HepG2 (cell line): ENCODE measurements at regions not wholly inside any gene's neighbourhood (a gene's known extent, or its start where the extent isn't known, plus 50 kb on each side); places are given as distances from the start of the nearest gene placed in this dataset.

ENCODE experiments used
- ATAC-seq: fragments of 200-7000 bp; cut with Tn5 transposase; 3 replicates; pipeline ENCODE4 v1.9.1; 2020; ENCODE audit warnings: mild to moderate bottlenecking, moderate library complexity
- BruUV-seq: library from RNA; stranded (reverse); fragments of 400-500 nt; replicated peaks from 2 replicates; lab custom pipeline; 2021; lab: Mats Ljungman, UMichigan
- CTCF ChIA-PET: fragments of 300-600 bp; formaldehyde crosslinking; extraction: SDS; loops from one replicate; lab custom pipeline; 2021; ENCODE audit warnings: low total read pairs, inconsistent platforms, low intra/inter-chr PET ratio; lab: Yijun Ruan, JAX
- POLR2A ChIA-PET: fragments of 350-600 bp; sonication (Branson Sonifier 250); formaldehyde crosslinking; loops from one replicate; lab custom pipeline; 2020; ENCODE audit warnings: antibody characterized with exemption, inconsistent platforms; lab: Yijun Ruan, JAX
- DNase-seq: peaks from one replicate; pipeline ENCODE4 v3.0.0-alpha.2; 2015; ENCODE audit warnings: low spot score
- FAIRE-seq: peaks from 3 replicates; lab custom pipeline; 2011; peaks lifted over from hg19 to GRCh38; lab: Jason Lieb, UNC
- H2AFZ ChIP-seq: one replicate; pipeline ENCODE4 v1.6.1; 2011; ENCODE audit warnings: low read length, inconsistent platforms
- H3K27ac ChIP-seq: fragments of 300-600 bp; 3 replicates; pipeline ENCODE4 v1.8.0; 2011; ENCODE audit warnings: mixed run types, mild to moderate bottlenecking, mixed read lengths, low read length, inconsistent platforms; ENCODE audit not compliant: insufficient read depth; ENCODE audit errors: extremely low read length
- H3K27me3 ChIP-seq, 2 experiments: fragments of 200-600 bp in 1 of 2; 2 replicates in 1 of 2; 3 replicates in 1 of 2; pipeline versions ENCODE4 v1.6.0 to v1.8.0; 2011; ENCODE audit warnings: low read length in 2 of 2, mild to moderate bottlenecking in 2 of 2, moderate library complexity in 2 of 2, inconsistent platforms in 1 of 2; ENCODE audit not compliant: insufficient read depth in 2 of 2, control insufficient read depth in 1 of 2
- H3K36me3 ChIP-seq, 2 experiments: fragments of 200-600 bp in 1 of 2; replicated peaks in 1 of 2; 2 replicates in 1 of 2; 3 replicates in 1 of 2; pipeline versions ENCODE4 v1.5.1 to v1.8.0; 2011; ENCODE audit warnings: low read length in 2 of 2, inconsistent platforms in 1 of 2; ENCODE audit not compliant: insufficient read depth in 2 of 2, control insufficient read depth in 1 of 2
- H3K4me1 ChIP-seq: 2 replicates; pipeline ENCODE4 v1.5.1; 2012; ENCODE audit warnings: low read length, inconsistent platforms; ENCODE audit not compliant: insufficient read depth
- H3K4me2 ChIP-seq: 2 replicates; pipeline ENCODE4 v1.6.0; 2011; ENCODE audit warnings: low read depth, low read length, inconsistent platforms
- H3K4me3 ChIP-seq, 3 experiments: fragments of 200-600 bp in 1 of 3; sonication (generic), shearing (Covaris generic) in 1 of 3; replicated peaks in 1 of 3; 2 replicates each; pipeline ENCODE4 v1.5.1; 2011 to 2016; ENCODE audit warnings: low read length in 3 of 3, inconsistent platforms in 2 of 3, low read depth in 2 of 3, mild to moderate bottlenecking in 2 of 3, control low read depth in 1 of 3, mixed read lengths in 1 of 3; ENCODE audit not compliant: insufficient read depth in 1 of 3
- H3K79me2 ChIP-seq: one replicate; pipeline ENCODE4 v1.6.1; 2011; ENCODE audit warnings: low read length, inconsistent platforms; ENCODE audit not compliant: insufficient read depth
- H3K9ac ChIP-seq: 2 replicates; pipeline ENCODE4 v1.6.0; 2011; ENCODE audit warnings: mild to moderate bottlenecking, low read depth, low read length, inconsistent platforms; ENCODE audit not compliant: insufficient read depth
- H3K9me3 ChIP-seq: 2 replicates; pipeline ENCODE4 v1.5.1; 2012; ENCODE audit warnings: mild to moderate bottlenecking, low read length
- H4K20me1 ChIP-seq: 2 replicates; pipeline ENCODE4 v1.6.0; 2011; ENCODE audit warnings: inconsistent platforms, mild to moderate bottlenecking, low read length, moderate library complexity; ENCODE audit not compliant: insufficient read depth
- ARID3A ChIP-seq: IDR thresholded peaks from 2 replicates; pipeline ENCODE4 v1.6.1; 2012; ENCODE audit warnings: low read depth, low read length, improper control_type of control experiment
- CTCF ChIP-seq: sonication (generic); formaldehyde crosslinking; IDR thresholded peaks from 2 replicates; pipeline ENCODE4 v1.5.0; 2020; ENCODE audit warnings: mild to moderate bottlenecking, missing genetic modification reagents, moderate library complexity
- HDAC1 ChIP-seq: sonication (generic); formaldehyde crosslinking; IDR thresholded peaks from 2 replicates; pipeline ENCODE4 v1.5.1; 2020; ENCODE audit warnings: mild to moderate bottlenecking, missing genetic modification reagents
- MNT ChIP-seq: fragments of 450-650 bp; IDR thresholded peaks from 2 replicates; pipeline ENCODE4 v1.6.1; 2016
- NR1H2 ChIP-seq: sonication (generic); formaldehyde crosslinking; IDR thresholded peaks from 2 replicates; pipeline ENCODE4 v1.8.1; 2022; ENCODE audit warnings: low read depth, missing genetic modification reagents, borderline replicate concordance
- PHF8 ChIP-seq: sonication (generic); formaldehyde crosslinking; IDR thresholded peaks from 2 replicates; pipeline ENCODE4 v1.5.0; 2020; ENCODE audit warnings: missing genetic modification reagents
- RAD51 ChIP-seq: fragments of 450-650 bp; IDR thresholded peaks from 2 replicates; pipeline ENCODE4 v1.6.1; 2016; ENCODE audit warnings: borderline replicate concordance
- SIN3A ChIP-seq: IDR thresholded peaks from 2 replicates; pipeline ENCODE4 v1.6.1; 2011; ENCODE audit warnings: low read depth, mild to moderate bottlenecking, control low read depth, low read length, borderline replicate concordance
- SRF ChIP-seq: IDR thresholded peaks from 2 replicates; pipeline ENCODE4 v1.6.1; 2011; ENCODE audit warnings: mild to moderate bottlenecking, low read depth, low read length, moderate library complexity
- ZBTB14 ChIP-seq: sonication (generic); formaldehyde crosslinking; IDR thresholded peaks from 2 replicates; pipeline ENCODE4 v1.4.0; 2020; ENCODE audit warnings: missing genetic modification reagents
- ZBTB49 ChIP-seq: sonication (generic); formaldehyde crosslinking; IDR thresholded peaks from 2 replicates; pipeline ENCODE4 v1.4.0; 2020; ENCODE audit warnings: missing genetic modification reagents, borderline replicate concordance
- ZFP91 ChIP-seq: sonication (generic); formaldehyde crosslinking; IDR thresholded peaks from 2 replicates; pipeline ENCODE4 v1.9.0; 2022; ENCODE audit warnings: missing genetic modification reagents, mild to moderate bottlenecking, borderline replicate concordance
- ZNF83 ChIP-seq: sonication (generic); formaldehyde crosslinking; IDR thresholded peaks from 2 replicates; pipeline ENCODE4 v1.4.0; 2020; ENCODE audit warnings: missing genetic modification reagents, mild to moderate bottlenecking, borderline replicate concordance
- in situ Hi-C: cut with HindIII; loops from 2 replicates; pipeline ENCODE4 v1.10.0; 2017; ENCODE audit warnings: low pct_unique_long_range_greater_than_20kb; ENCODE audit not compliant: extremely low pct_ligation_motif_present
- intact Hi-C: fragments of 100-400 bp; cut with micrococcal nuclease; formaldehyde crosslinking; loops from one replicate; pipeline ENCODE4 v1.10.0; 2022; ENCODE audit not compliant: unreplicated experiment

- H3K9me3 ChIP-seq = no peaks in the 10 kb centered on the region
- FAIRE-seq = no peak
- no peak for DNase-seq
- intact Hi-C loops (loop anchor here (1.0 kb wide), 1 partner anchor 151 kb away; no protein-coding TSS in a partner anchor), in situ Hi-C loops (no loop called here)
- no peak overlapping the region for H3K4me2 ChIP-seq
- no peak overlapping the region for H2AFZ ChIP-seq
- no peaks in the 10 kb centered on the region for H3K36me3 ChIP-seq
- no peaks in the 10 kb centered on the region for H4K20me1 ChIP-seq
- 0 out of 3 replicates have a peak, but pooled peaks have one; percentile 36 for ATAC-seq
- BruUV-seq = no TSS peak
- no peak overlapping the region for H3K27ac ChIP-seq
- no peak overlapping the region for H3K4me3 ChIP-seq
- CTCF ChIA-PET = no interaction called here
- no peaks in the 10 kb centered on the region for H3K27me3 ChIP-seq
- POLR2A ChIA-PET = no interaction called here
- no peak overlapping the region for H3K9ac ChIP-seq
- H3K79me2 ChIP-seq = no peaks in the 10 kb centered on the region
- H3K4me1 ChIP-seq = no peaks in the 10 kb centered on the region
- TF ChIP-seq RAD51 (no peak), ZNF83 (CRISPR knock-in tag) (no peak), PHF8 (CRISPR knock-in tag) (no peak), HDAC1 (CRISPR knock-in tag) (no peak), ZBTB14 (no peak), SRF (no peak), ZBTB49 (CRISPR knock-in tag) (no peak), CTCF (no peak), ZFP91 (CRISPR knock-in tag) (no peak), MNT (no peak), NR1H2 (CRISPR knock-in tag) (no peak), ARID3A (no peak), SIN3A (no peak)
Observed at GRCh38 chr2:59176737-59177136, 935.6 kb upstream of the FANCL start.
